ENCODE measurements at regions not wholly inside any gene's neighbourhood (a gene's known extent, or its start where the extent isn't known, plus 50 kb on each side); places are given as distances from the start of the nearest gene placed in this dataset.
"Not testable (repeated sequence)": the region's sequence is repeated elsewhere in the genome, so short reads cannot be mapped to it uniquely, and the experiment has no call there.

- TF ChIP-seq EP300 (IDR thresholded peaks at IDR 0.05) (no peak), POLR2A (IDR thresholded peaks at IDR 0.05) (no peak)
- no peak overlapping the region for H3K27ac ChIP-seq
- no peaks in the 10 kb centered on the region for H3K4me1 ChIP-seq
- peaks cover 0 to 8% (median 0%) of the 10 kb centered on the region in 3 donors for H3K9me3 ChIP-seq
- ATAC-seq = no peak
- H3K27me3 ChIP-seq = no peaks in the 10 kb centered on the region
- H3K36me3 ChIP-seq = no peaks in the 10 kb centered on the region
- no peak overlapping the region for H3K4me3 ChIP-seq
- 85 to 100% methylated on average over 1 of the region's 1 CpG for WGBS, 2 donors (ENCODE audit: low coverage in 1 of 2)
Measured at GRCh38 chr12:41656454-41656853, 468.3 kb downstream of the PDZRN4 start.

DNA sequence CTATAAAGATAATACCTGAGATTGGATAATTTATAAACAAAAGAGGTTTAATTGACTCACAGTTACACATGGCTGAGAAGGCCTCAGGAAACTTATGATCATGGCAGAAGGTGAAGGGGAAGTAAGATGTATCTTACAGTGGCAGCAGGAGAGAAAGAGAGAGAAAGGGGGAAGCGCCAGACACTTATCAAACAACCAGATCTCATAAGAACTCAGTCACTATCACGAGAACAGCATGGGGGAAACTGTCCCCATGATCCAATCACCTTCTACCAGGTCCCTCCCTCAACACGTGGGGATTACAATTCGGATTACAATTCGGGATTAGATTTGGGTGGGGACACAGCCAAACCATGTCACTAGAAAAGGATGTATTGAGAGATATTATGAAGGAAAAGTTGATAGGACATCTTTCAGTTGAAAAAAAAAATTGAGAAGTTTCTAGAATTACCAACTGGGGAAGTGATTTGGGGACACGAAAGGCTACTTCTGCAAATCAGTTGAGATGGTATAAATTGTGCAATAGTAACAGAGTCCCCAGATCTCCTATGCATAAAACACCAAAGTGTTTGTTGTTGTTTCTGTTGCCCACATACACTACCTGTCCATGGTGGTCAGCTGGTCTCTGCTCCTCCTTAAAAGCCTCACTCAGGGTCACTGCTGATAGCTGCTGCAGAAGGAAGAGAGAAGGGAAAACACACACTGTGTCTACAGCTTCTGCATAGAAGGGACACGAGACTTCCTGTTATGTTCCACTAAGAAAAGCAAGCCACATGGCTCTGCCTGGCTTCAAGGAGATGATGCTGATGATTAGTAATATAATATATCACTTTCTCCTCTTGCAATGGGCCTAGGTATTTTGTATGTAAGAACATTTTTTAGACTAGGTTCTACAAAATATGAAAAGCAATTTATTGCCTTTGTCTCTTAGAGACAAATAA lies 465.5 kb downstream of the PDZRN4 start:
- Histone ChIP-seq H3K36me3 (no peaks in the 10 kb centered on the region), H3K27ac (no peak overlapping the region), H3K9me3 (peaks cover 0 to 8% (median 0%) of the 10 kb centered on the region in 3 donors), H3K27me3 (no peaks in the 10 kb centered on the region), H3K4me3 (no peak overlapping the region), H3K4me1 (no peaks in the 10 kb centered on the region)
- 84 to 90% methylated on average over 7 of the region's 7 CpGs for WGBS, 2 donors (ENCODE audit: low coverage in 1 of 2)
- no peak for ATAC-seq
- TF ChIP-seq POLR2AphosphoS5 (IDR thresholded peaks at IDR 0.05) (no peak), EP300 (IDR thresholded peaks at IDR 0.05) (no peak), POLR2A (IDR thresholded peaks at IDR 0.05) (no peak)
- TF ChIP-seq, protein P1, sequence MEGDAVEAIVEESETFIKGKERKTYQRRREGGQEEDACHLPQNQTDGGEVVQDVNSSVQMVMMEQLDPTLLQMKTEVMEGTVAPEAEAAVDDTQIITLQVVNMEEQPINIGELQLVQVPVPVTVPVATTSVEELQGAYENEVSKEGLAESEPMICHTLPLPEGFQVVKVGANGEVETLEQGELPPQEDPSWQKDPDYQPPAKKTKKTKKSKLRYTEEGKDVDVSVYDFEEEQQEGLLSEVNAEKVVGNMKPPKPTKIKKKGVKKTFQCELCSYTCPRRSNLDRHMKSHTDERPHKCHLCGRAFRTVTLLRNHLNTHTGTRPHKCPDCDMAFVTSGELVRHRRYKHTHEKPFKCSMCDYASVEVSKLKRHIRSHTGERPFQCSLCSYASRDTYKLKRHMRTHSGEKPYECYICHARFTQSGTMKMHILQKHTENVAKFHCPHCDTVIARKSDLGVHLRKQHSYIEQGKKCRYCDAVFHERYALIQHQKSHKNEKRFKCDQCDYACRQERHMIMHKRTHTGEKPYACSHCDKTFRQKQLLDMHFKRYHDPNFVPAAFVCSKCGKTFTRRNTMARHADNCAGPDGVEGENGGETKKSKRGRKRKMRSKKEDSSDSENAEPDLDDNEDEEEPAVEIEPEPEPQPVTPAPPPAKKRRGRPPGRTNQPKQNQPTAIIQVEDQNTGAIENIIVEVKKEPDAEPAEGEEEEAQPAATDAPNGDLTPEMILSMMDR (IDR thresholded peaks at IDR 0.05) = no peak

GRCh38 chr12:41652981-41653380 lies 464.9 kb downstream of the PDZRN4 start:
- H3K36me3 ChIP-seq = no peaks in the 10 kb centered on the region
- no peaks in the 10 kb centered on the region for H3K27me3 ChIP-seq
- ATAC-seq = no peak
- no peak overlapping the region for H3K4me3 ChIP-seq
- peaks cover 0 to 8% (median 0%) of the 10 kb centered on the region in 3 donors for H3K9me3 ChIP-seq
- H3K4me1 ChIP-seq = no peaks in the 10 kb centered on the region
- TF ChIP-seq, protein P1 (IDR thresholded peaks at IDR 0.05) = no peak
- TF ChIP-seq POLR2A (IDR thresholded peaks at IDR 0.05) = no peak
- TF ChIP-seq EP300 (IDR thresholded peaks at IDR 0.05) = no peak
- TF ChIP-seq POLR2AphosphoS5 (IDR thresholded peaks at IDR 0.05) = no peak
- no peak overlapping the region for H3K27ac ChIP-seq
- WGBS, 2 donors (ENCODE audit: low coverage in 1 of 2) = 75 to 76% methylated on average over 4 to 8 of the region's 8 CpGs

GRCh38 chr12:41645624-41646023 lies 457.5 kb downstream of the PDZRN4 start:
- H3K4me3 ChIP-seq = no peak overlapping the region
- no peak overlapping the region for H3K27ac ChIP-seq
- TF ChIP-seq EP300 (IDR thresholded peaks at IDR 0.05) (no peak), POLR2AphosphoS5 (IDR thresholded peaks at IDR 0.05) (no peak), POLR2A (IDR thresholded peaks at IDR 0.05) (no peak)
- TF ChIP-seq, protein P1 (IDR thresholded peaks at IDR 0.05) = no peak
- H3K27me3 ChIP-seq = no peaks in the 10 kb centered on the region
- H3K4me1 ChIP-seq = no peaks in the 10 kb centered on the region
- ATAC-seq = no peak
- no peaks in the 10 kb centered on the region for H3K9me3 ChIP-seq
- 60 to 100% methylated on average over 1 of the region's 1 CpG for WGBS, 2 donors (ENCODE audit: low coverage in 1 of 2)
- no peaks in the 10 kb centered on the region for H3K36me3 ChIP-seq

GRCh38 chr12:41642808-41643207 lies 454.7 kb downstream of the PDZRN4 start:
- WGBS, 2 donors (ENCODE audit: low coverage in 1 of 2) = 93% methylated on average over 3 of the region's 11 CpGs; no CpG with 5 or more reads in 1 of the 2 donors
- H3K27ac ChIP-seq, H3K4me3 ChIP-seq, H3K9me3 ChIP-seq, ATAC-seq, H3K4me1 ChIP-seq, H3K36me3 ChIP-seq, H3K27me3 ChIP-seq: not testable (repeated sequence)

DNA sequence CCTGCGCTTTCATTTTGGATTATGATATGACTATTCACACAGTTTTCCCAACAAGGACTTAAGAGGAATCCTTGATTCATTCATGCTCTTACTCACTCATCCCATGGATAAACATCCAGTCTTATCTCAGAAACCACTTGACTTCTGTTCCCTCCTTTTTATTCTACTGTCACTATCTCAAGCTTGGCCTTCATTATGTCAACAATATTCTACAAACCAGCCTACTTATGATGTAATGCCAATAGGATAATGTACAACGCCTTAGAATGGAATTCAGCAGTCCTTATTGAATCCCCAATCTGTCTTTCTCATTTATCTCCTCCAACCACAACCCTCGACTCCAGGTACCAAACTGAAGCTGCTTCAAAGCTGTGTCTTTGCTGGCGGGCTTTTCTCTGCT lies 448.5 kb downstream of the PDZRN4 start:
- no peaks in the 10 kb centered on the region for H3K4me1 ChIP-seq
- no peak for TF ChIP-seq POLR2AphosphoS5 (IDR thresholded peaks at IDR 0.05)
- TF ChIP-seq POLR2A (IDR thresholded peaks at IDR 0.05) = no peak
- no peak for TF ChIP-seq EP300 (IDR thresholded peaks at IDR 0.05)
- TF ChIP-seq, protein P1 (IDR thresholded peaks at IDR 0.05) = no peak
- ATAC-seq = no peak
- peaks cover 0 to 5% (median 0%) of the 10 kb centered on the region in 3 donors for H3K9me3 ChIP-seq
- no peak overlapping the region for H3K4me3 ChIP-seq
- H3K27ac ChIP-seq = no peak overlapping the region
- no peaks in the 10 kb centered on the region for H3K27me3 ChIP-seq
- H3K36me3 ChIP-seq = no peaks in the 10 kb centered on the region
- 69 to 83% methylated on average over 4 of the region's 4 CpGs for WGBS, 2 donors (ENCODE audit: low coverage in 1 of 2)

Data from gastroesophageal sphincter (tissue), 4 donors.